HG03280 (cell line): ENCODE measurements at regions not wholly inside any gene's neighbourhood (a gene's known extent, or its start where the extent isn't known, plus 50 kb on each side); places are given as distances from the start of the nearest gene placed in this dataset.
A peak's percentile ranks its signal among the peaks of the same experiment; 100 is the strongest.

Experiments used
- ATAC-seq: cut with Tn5 transposase; IDR thresholded peaks from one replicate; pipeline ENCODE4 v1.9.1; 2021; ENCODE audit warnings: mild to moderate bottlenecking, moderate library complexity; ENCODE audit not compliant: unreplicated experiment

- ATAC-seq = no peak
Measured at GRCh38 chr1:172753964-172754363, 95.1 kb downstream of the FASLG start.

DNA sequence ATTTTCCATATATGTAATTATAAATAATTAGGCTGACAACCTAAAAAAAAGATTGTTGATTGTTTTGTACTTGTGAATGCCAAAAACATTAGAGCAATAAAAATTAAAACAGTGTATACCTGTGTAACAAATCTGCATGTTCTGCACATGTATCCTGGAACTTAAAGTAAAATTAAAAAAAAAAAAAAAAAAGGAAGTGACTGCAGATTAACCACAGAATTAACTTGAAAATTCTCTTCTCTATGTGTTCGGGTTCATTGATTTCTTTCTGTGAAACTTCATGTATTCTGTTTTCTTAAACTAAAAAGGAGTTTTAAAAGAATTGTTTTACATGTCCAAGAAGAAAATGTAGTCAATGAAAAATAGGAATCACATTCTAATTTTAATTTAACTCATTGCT is 95.7 kb downstream of the FASLG start:
- no peak for ATAC-seq

DNA sequence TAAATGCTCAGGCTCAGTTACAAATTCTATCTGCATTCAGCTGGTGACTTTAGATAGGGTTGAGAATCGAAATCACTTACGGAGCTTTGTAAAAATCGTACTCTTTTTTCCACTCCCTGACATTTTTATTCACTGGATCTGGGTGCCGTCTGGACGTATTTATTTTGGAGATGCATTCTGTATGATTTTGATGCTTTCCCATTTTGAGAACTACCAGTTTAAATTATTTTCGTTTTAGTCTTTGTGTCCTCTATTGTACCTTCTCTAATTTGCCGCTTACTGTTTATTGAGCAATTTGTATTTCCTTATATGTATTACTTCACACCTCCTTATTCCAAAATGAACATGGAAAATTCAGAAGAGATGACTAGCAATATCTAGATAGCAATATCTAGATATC is 96.2 kb downstream of the FASLG start:
- ATAC-seq = no peak

DNA sequence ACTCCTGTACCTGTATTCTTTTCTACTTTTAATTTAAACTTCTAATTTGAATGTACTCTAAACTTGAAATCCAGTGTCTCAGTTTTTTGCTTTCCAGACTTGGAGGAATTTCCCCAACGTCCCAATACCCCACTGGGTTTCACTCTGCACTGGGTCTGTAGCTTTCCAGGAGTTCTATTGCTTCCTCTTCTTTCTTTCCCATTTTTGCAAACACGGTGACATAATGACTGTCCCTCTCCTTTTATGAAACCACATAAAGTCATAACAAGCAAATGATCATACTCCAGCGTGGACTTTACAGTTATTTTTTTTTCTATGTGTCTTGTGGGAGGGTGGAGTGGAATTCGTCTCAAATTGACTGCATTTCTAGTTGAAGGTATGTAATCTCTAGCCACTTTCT is 97.1 kb downstream of the FASLG start:
- ATAC-seq = no peak

GRCh38 chr1:172758259-172758658 is 99.4 kb downstream of the FASLG start:
- ATAC-seq = no peak

DNA sequence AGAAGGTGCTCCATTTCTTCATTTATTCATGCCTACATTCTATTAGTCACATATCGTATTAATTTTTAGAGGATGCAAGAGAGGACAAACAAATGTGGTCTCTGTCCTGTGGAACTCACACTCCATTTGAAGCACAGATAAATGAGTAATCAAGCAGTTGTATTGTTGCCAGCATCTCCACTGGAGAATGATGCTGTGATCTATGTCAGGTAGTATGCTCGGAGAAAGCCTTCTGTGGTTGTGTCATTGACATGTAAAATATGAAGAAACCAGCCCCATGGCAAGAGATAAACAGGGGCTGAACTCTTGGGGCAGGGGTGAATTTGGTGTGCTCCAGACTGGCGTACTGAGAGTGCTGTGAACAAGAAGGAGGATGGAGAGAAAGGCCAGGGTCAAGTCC is 101.2 kb downstream of the FASLG start:
- ATAC-seq = no peak

GRCh38 chr1:172761581-172762486 is 102.9 kb downstream of the FASLG start:
- no peak for ATAC-seq

- ATAC-seq = no peak
Measured at GRCh38 chr1:172763057-172763456, 104.2 kb downstream of the FASLG start.

- ATAC-seq = no peak
Measured at GRCh38 chr1:172764378-172764777, 105.5 kb downstream of the FASLG start.

GRCh38 chr1:172766462-172766861 is 107.6 kb downstream of the FASLG start:
- ATAC-seq = no peak

DNA sequence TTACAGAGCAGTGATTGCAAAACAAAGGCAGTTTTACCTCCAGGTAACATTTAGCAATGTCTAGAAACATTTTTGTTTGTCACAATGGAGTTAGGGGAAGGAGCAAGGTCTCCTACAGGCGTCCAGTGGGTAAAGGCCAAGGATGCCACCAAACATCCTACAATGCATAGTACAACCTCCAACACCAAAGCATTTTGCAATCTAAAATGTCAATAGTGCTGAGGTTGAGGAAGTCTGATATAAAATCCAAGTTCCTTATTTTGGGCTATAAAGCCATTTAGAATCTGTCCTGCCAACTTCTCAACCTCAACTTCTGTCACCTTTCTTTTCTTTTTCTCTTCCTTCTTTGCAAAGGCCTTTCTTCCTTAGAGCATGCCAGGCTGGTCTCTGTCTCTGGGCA is 111.2 kb downstream of the FASLG start:
- ATAC-seq = no peak

- ATAC-seq = no peak
Measured at GRCh38 chr1:172774561-172774960, 115.7 kb downstream of the FASLG start.

- no peak for ATAC-seq
Measured at GRCh38 chr1:172775606-172776005, 116.7 kb downstream of the FASLG start.

GRCh38 chr1:172776071-172776470 is 117.2 kb downstream of the FASLG start:
- ATAC-seq = no peak

DNA sequence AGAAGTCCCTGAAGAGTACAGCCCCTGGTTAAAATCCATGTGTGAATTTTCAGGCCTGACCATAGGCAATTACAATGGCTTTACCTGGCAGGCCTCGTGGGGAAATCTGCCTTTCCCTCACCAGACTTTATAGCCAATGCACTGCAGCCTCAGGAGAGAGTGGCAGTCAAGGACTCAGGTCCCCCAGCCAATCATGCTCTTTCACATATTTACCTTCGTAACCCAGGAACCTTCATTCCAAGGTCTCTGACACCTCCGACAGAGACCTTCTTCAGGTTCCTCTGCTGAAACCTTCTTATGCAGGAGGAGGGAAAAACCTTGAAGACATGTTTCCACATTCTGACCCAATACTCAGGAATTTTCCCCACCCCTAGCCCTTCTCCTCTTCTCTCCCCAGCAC is 118.9 kb downstream of the FASLG start:
- no peak for ATAC-seq

DNA sequence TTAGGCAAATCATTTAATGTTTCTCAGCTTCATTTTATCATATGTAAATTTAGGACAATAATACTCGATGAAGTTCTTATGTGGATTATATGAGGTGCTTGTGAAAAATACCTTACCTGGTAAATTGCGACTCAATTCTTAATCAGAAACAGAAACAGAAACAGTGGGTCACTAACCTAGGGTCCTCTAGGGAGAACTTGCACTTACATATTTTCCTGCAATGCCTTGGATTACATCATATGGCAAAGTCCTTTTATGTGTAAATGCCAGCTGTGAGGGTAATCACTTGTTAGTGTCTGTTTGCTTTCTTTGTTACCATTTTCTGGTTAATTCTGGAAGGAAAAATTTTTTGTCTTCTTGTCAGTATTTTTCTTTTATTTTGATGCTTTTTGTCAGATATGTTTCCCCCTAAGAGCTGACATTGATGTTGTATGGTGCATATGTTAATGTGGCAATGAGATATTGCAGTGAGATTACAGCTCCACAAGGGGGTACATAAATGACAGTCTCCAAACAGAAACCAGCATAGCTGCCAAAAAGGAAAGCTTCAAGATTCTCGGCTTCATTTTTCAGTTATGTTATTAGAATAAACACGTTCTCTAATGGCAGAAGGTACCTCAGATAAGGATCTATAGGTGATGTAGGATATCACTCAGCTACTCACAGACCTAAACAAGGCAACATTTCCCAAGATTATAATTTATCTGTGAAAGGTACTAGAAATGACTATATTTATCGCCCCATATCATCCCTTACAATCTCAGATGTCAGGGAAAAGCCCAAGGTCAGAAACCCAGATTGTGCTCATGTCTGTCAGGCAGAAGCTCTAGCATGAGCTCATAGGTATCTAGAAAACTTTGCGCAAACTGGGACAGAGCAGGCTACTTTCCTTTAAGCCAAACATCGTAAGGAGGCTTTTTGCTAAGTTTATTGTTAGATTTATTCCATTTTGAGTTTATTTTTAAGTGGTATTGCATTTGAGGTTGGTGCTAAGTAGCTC is 119.9 kb downstream of the FASLG start:
- peak; percentile 83 for ATAC-seq

DNA sequence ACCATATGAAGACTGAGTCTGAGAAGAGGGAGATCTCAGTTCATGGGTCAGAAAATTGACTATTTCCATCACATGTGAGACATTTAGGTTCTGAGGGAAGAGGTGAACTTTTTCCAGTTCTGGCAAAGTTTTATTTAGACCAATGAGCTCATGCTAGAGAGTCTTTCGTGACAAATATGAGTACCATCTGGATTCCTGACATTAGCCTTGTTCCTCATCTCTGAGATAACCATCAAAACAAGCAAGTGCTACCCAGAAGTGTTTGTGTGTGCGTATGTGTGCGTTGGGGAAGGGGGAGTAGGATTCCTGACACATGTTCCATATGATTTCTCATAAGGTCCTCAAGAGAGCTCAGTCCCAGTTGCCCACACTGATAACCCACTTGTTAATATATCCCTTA is 120.6 kb downstream of the FASLG start:
- ATAC-seq = no peak

DNA sequence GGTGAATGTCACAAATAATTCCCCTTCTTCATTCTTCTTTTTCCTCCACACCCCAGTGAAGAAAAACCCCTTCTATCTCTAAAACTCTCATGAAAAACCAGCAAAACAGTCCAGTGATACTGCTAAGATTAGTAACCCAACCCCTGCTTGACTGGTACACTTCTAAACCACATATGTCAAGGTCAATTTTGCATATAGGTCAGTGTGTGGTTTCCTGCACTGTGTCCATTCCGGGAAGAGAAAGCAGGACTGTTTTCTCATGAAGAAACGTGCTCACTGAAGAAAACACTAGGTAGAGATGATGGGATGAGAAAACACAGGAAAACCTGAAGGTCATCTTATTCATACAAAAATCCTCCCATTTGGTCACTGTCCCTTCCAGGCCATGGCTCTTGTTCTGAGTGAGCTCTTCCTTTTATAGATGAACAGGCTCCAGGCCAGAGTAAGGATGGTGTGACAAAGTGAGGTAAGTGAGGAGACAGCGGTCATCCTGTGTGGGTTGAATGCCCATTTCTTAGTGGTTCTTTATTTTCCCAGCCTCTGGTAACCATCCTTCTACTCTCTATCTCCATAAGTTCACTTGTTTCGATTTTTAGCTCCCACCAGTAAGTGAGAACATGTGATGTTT is 122.7 kb downstream of the FASLG start:
- ATAC-seq = no peak

DNA sequence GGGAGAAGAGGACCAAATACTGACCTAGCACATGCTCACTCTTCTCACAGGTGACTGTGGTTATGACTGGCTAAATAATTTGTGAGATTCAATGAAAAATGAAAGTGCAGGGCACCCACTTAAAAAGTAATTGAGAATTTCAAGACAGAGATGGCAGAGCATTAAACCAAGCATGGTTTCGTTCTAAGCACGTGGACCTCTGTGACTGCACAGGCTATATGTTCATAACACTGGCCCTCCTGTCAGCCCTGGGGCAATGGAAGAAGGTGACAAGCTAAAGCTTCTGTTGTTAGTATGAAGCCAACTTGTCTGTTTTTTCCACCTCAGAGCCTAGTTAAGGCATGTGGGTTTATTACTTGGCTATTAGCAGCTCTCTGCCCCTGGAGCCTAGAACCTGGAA is 130.9 kb downstream of the FASLG start:
- ATAC-seq = no peak

DNA sequence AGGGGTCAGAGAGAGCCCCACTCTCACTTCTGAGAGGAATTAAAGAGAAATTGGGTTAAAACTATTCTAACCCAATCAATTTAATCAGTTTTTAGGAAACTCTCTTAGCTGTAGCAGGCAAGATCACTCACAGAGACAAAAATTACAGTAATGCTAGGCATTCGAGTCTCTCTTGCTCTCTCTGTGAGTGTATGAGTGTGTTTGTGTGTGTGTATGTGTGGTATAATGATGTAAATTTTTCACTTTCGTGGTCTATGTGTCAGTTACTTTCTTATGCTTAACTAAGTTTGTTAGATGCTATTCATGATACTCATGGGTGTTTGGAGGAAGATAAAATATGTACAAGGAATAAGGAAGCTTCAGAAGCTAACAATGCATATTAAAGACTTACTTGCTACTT is 131.3 kb downstream of the FASLG start:
- no peak for ATAC-seq

DNA sequence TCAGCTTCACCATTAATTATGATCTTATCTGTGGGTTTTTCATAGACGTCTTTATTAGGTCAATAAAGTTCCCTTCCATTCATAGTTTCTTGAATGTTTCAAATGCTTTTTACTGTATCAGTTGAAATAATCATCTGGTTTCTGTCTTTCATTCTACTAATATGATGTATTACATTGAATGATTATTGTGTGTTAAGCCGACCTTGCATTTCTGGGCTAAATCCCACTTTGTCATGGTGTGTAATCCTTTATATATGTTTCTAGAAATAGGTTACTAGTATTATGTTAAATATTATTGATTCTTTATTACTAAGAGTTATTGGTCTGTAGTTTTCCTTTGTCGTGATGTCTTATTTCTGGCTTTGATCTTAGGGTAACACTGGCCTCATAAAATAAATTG is 134.9 kb downstream of the FASLG start:
- no peak for ATAC-seq
